Liver (tissue), 8 donors: ENCODE measurements at regions not wholly inside any gene's neighbourhood (a gene's known extent, or its start where the extent isn't known, plus 50 kb on each side); places are given as distances from the start of the nearest gene placed in this dataset.

Experiments
- DNase-seq: peaks from one replicate; pipeline ENCODE4 v3.0.0-alpha.2; 2017; ENCODE audit warnings: low spot score
- H3K27ac ChIP-seq, 2 donors: one replicate each; pipeline ENCODE4 v1.7.0; 2013; ENCODE audit warnings: inconsistent platforms in 2 of 2, low read length in 2 of 2, control low read depth in 1 of 2, low read depth in 1 of 2, mild to moderate bottlenecking in 1 of 2
- H3K27me3 ChIP-seq, 4 donors: one replicate each; pipeline versions ENCODE4 v1.6.1 to v1.7.0; 2013; ENCODE audit warnings: low read length in 3 of 4, inconsistent platforms in 1 of 4, mild to moderate bottlenecking in 1 of 4, moderate library complexity in 1 of 4; ENCODE audit not compliant: control insufficient read depth in 4 of 4, insufficient read depth in 4 of 4
- H3K36me3 ChIP-seq, 4 donors: one replicate each; pipeline versions ENCODE4 v1.6.1 to v1.7.0; 2013; ENCODE audit warnings: low read length in 3 of 4, mild to moderate bottlenecking in 3 of 4, low read depth in 1 of 4, moderate library complexity in 1 of 4; ENCODE audit not compliant: control insufficient read depth in 4 of 4, insufficient read depth in 3 of 4
- H3K4me1 ChIP-seq, 4 donors: one replicate each; pipeline versions ENCODE4 v1.6.1 to v1.7.0; 2013; ENCODE audit warnings: low read length in 3 of 4, mild to moderate bottlenecking in 3 of 4, moderate library complexity in 1 of 4; ENCODE audit not compliant: control insufficient read depth in 4 of 4, insufficient read depth in 4 of 4
- H3K4me3 ChIP-seq, 3 donors: one replicate each; pipeline versions ENCODE4 v1.6.1 to v1.7.0; 2013; ENCODE audit warnings: low read length in 3 of 3, control low read depth in 1 of 3, low read depth in 1 of 3, mild to moderate bottlenecking in 1 of 3
- H3K9ac ChIP-seq, 2 donors: one replicate each; pipeline ENCODE4 v1.7.0; 2013; ENCODE audit warnings: low read length in 2 of 2, mild to moderate bottlenecking in 2 of 2, moderate library complexity in 2 of 2, control low read depth in 1 of 2, low read depth in 1 of 2
- H3K9me3 ChIP-seq, 4 donors: one replicate each; pipeline versions ENCODE4 v1.6.1 to v1.7.0; 2013; ENCODE audit warnings: low read length in 3 of 4; ENCODE audit not compliant: control insufficient read depth in 4 of 4
- CTCF ChIP-seq: fragments of 150-350 bp; IDR thresholded peaks from 2 replicates; pipeline ENCODE4 v1.5.1; 2017; ENCODE audit warnings: improper control_type of control experiment, low read depth, low read length; ENCODE audit not compliant: missing input control
- EGR1 ChIP-seq, 2 donors: IDR thresholded peaks; 2 replicates each; pipeline ENCODE4 v1.6.1; 2016 to 2018; ENCODE audit warnings: antibody characterized with exemption in 2 of 2, low read depth in 2 of 2
- FOXA1 ChIP-seq: IDR thresholded peaks from 2 replicates; pipeline ENCODE4 v1.6.1; 2016; ENCODE audit warnings: antibody characterized with exemption
- FOXA2 ChIP-seq: IDR thresholded peaks from 2 replicates; pipeline ENCODE4 v1.6.1; 2016; ENCODE audit warnings: antibody characterized with exemption
- HNF4G ChIP-seq: IDR thresholded peaks from 2 replicates; pipeline ENCODE4 v1.6.1; 2016; ENCODE audit warnings: antibody characterized with exemption
- RAD21 ChIP-seq, 2 donors: IDR thresholded peaks; 2 replicates each; pipeline ENCODE4 v1.6.1; 2016; ENCODE audit warnings: antibody characterized with exemption in 2 of 2, mild to moderate bottlenecking in 2 of 2
- SP1 ChIP-seq: IDR thresholded peaks from 2 replicates; pipeline ENCODE4 v1.6.1; 2018; ENCODE audit warnings: antibody characterized with exemption, mild to moderate bottlenecking
- ZBTB33 ChIP-seq: IDR thresholded peaks from 2 replicates; pipeline ENCODE4 v1.6.1; 2016; ENCODE audit warnings: antibody characterized with exemption
- WGBS: extraction: QIAGEN DNeasy Blood & Tissue Kit; methylation state at CpG from one replicate; pipeline ENCODE4 v1.1.7; 2013; 5-methylcytosine and 5-hydroxymethylcytosine counted together
- TF ChIP-seq, protein P1 (sequence below): IDR thresholded peaks from 2 replicates; pipeline ENCODE4 v1.6.1; 2016; ENCODE audit warnings: antibody characterized with exemption, mild to moderate bottlenecking
- donor health status: healthy.
- donor health status: healthy.
- donor health status: healthy.
- donor health status: healthy.
- donor health status: healthy.

- no peak for DNase-seq
- Histone ChIP-seq H3K27me3 (no peaks in the 10 kb centered on the region), H3K9me3 (no peaks in the 10 kb centered on the region), H3K36me3 (no peaks in the 10 kb centered on the region), H3K4me1 (no peaks in the 10 kb centered on the region), H3K4me3 (no peak overlapping the region), H3K27ac (no peak overlapping the region), H3K9ac (no peak overlapping the region)
- 75% methylated on average over 5 of the region's 5 CpGs for WGBS
- TF ChIP-seq FOXA1 (no peak), EGR1 (IDR thresholded peaks at IDR 0.05; ENCODE audit: low read depth in 2 of 2) (no peak), ZBTB33 (no peak), CTCF (no peak)
- TF ChIP-seq, protein P1, sequence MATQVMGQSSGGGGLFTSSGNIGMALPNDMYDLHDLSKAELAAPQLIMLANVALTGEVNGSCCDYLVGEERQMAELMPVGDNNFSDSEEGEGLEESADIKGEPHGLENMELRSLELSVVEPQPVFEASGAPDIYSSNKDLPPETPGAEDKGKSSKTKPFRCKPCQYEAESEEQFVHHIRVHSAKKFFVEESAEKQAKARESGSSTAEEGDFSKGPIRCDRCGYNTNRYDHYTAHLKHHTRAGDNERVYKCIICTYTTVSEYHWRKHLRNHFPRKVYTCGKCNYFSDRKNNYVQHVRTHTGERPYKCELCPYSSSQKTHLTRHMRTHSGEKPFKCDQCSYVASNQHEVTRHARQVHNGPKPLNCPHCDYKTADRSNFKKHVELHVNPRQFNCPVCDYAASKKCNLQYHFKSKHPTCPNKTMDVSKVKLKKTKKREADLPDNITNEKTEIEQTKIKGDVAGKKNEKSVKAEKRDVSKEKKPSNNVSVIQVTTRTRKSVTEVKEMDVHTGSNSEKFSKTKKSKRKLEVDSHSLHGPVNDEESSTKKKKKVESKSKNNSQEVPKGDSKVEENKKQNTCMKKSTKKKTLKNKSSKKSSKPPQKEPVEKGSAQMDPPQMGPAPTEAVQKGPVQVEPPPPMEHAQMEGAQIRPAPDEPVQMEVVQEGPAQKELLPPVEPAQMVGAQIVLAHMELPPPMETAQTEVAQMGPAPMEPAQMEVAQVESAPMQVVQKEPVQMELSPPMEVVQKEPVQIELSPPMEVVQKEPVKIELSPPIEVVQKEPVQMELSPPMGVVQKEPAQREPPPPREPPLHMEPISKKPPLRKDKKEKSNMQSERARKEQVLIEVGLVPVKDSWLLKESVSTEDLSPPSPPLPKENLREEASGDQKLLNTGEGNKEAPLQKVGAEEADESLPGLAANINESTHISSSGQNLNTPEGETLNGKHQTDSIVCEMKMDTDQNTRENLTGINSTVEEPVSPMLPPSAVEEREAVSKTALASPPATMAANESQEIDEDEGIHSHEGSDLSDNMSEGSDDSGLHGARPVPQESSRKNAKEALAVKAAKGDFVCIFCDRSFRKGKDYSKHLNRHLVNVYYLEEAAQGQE, result no peak
Measured at GRCh38 chr3:150110097-150110496, 139.4 kb upstream of the PFN2 start.

DNA sequence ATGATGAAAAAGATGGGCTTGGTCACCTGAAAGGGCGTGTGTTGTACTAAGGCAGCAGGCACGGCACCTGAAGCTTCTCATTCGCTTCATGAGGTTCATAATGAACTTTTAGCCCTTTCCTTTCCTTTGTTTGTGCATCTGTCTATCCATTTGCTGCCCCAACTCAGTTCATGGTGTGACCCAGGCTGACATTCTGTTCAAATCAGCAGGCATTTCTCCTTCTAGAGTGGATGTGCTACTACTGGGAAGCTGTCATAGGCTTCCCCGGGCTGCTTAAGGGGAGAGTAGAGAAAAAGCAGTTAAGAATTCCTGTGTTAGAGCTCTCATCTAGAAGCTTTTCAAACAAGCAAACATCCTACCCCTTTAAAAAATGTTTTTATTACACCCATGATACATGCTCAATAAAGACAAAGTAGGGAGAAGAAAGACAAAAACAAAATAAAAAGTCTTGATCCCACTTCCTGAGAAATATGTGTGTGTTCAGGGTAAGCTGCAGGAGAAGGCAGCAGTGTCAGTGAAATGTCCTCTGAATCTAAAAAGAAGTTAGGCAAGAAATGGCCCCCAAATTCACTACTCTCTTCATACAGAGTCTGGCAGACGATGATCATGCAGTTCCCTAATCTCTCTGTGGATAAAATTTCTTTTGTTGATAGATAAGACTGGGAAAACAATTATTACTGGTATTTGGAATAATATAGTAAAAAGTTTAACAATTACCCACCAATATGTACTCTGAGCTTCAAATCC, 136.9 kb upstream of the PFN2 start:
- Histone ChIP-seq H3K4me1 (no peaks in the 10 kb centered on the region), H3K27ac (no peak overlapping the region), H3K4me3 (no peak overlapping the region), H3K9ac (no peak overlapping the region), H3K9me3 (no peaks in the 10 kb centered on the region), H3K27me3 (no peaks in the 10 kb centered on the region), H3K36me3 (no peaks in the 10 kb centered on the region)
- WGBS, result 80% methylated on average over 5 of the region's 5 CpGs
- DNase-seq, result no peak
- no peak for TF ChIP-seq HNF4G
- TF ChIP-seq FOXA2, result no peak
- no peak for TF ChIP-seq SP1
- TF ChIP-seq EGR1 (IDR thresholded peaks at IDR 0.05; ENCODE audit: low read depth in 2 of 2), result no peak
- TF ChIP-seq, protein P1, result no peak
- no peak for TF ChIP-seq RAD21 (IDR thresholded peaks at IDR 0.05)
